AG04449 (cell line): ENCODE measurements at regions not wholly inside any gene's neighbourhood (a gene's known extent, or its start where the extent isn't known, plus 50 kb on each side); places are given as distances from the start of the nearest gene placed in this dataset.

Experiments used
- CTCF ChIA-PET: fragments of 350-600 bp; formaldehyde crosslinking; extraction: SDS; loops from one replicate; lab custom pipeline; 2021; ENCODE audit warnings: antibody characterized with exemption; lab: Yijun Ruan, JAX
- POLR2A ChIA-PET: fragments of 400-600, 350-600 bp; formaldehyde crosslinking; extraction: SDS; loops from one replicate; lab custom pipeline; 2020; ENCODE audit warnings: antibody characterized with exemption, inconsistent platforms; lab: Yijun Ruan, JAX
- DNase-seq: peaks from one replicate; pipeline ENCODE4 v3.0.0-alpha.2; 2010; ENCODE audit warnings: low read depth, low spot score
- H3K4me3 ChIP-seq: 2 replicates; pipeline ENCODE4 v1.5.1; 2011; ENCODE audit warnings: low read depth, mild to moderate bottlenecking, control low read depth, low read length
- CTCF ChIP-seq: IDR thresholded peaks from one replicate; pipeline ENCODE4 v1.5.1; 2011; ENCODE audit warnings: mild to moderate bottlenecking, moderate library complexity, low read length, control low read depth, inconsistent platforms; ENCODE audit not compliant: insufficient read depth; ENCODE audit errors: missing control alignments

DNA sequence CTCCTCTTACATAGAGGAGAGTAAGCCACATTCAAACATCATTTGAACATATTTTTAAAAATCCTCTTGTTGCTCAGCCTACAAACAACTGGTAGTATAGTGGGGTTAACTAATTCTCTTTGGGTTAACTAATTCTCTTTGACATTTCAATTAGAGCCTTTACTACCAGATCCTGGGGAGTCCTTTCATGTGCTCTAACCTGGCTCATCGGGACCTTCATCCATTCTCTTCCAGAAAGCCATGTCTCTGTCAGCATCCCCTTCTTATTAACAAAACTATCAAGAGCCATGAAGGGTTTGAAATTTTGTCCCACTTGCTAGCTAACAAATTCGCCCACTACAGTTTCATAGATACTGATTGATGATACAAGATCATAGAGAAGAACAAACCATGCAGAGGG lies 349.8 kb upstream of the PABPC4L start:
- ChIA-PET POLR2A (no interaction called here), CTCF (no interaction called here)
- TF ChIP-seq CTCF, result no peak
- DNase-seq, result no peak
- H3K4me3 ChIP-seq, result no peak overlapping the region

DNA sequence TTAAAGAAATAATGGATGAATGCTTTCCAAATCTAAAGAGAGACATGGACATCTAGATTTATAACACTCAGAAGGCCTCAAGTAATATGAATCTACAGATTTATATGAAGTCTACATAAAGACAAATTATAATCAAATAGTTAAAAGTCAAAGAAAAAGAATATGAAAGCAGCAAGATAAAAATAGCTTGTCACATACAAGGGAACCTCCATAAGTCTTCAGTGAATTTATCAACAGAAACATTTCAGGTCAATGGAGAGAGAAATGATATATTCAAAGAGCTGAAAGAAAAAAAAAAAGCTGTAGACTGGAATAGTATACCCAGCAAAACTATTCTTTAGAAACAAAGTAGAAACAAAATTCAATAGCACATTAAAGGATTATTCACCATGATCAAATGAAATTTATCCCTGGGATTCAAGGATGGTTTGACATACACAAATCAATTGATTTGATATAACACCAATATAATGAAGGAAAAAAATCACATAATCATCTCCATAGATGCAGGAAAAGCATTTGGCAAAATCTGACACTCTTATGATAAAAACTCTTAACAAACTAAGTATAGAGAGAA lies 346.6 kb upstream of the PABPC4L start:
- TF ChIP-seq CTCF, result no peak
- CTCF ChIA-PET, result no interaction called here
- H3K4me3 ChIP-seq, result no peak overlapping the region
- no peak for DNase-seq
- POLR2A ChIA-PET, result no interaction called here

DNA sequence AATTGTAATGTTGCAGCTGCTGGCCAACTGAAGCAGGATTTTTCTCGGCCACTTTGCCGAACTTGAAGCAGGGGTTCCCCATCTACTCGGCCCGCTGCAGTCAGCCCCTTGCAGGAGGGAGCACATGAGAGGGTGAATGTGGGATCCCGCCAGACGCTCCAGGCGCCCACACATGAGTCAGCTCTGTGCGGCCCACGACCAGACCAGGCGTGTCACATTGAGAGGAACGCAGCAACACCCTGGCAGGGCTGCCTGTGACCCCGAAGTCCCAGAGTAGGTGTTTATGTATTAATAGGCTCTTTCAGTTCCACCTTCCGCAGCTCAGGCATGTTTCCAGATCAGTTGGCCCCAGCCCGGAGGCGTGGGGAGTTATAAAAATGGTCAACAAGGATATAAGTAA lies 344.7 kb upstream of the PABPC4L start:
- ChIA-PET POLR2A (no interaction called here), CTCF (no interaction called here)
- no peak overlapping the region for H3K4me3 ChIP-seq
- DNase-seq, result no peak
- no peak for TF ChIP-seq CTCF

DNA sequence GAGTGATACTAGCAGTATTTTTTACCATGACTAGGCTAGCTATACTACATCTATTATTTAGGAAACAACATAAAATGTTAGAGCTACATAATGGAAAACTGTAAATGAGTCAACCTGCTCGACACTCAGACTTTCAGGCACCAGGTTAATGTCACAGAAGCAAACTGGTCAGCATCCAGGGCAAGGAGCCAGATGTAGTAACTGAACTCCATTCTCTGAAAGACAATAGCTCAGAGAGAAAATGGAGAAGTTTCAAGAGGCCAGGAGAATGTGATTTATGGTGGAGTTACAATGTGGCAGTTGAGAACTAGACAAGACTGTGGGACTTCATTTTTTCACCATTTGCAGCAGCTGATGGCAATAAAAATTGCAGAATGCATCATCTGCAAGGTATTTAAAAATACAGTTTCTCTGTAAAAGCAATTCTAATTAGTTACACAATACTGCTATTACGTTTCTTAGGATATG lies 342.7 kb upstream of the PABPC4L start:
- H3K4me3 ChIP-seq, result no peak overlapping the region
- CTCF ChIA-PET, result no interaction called here
- POLR2A ChIA-PET, result no interaction called here
- no peak for TF ChIP-seq CTCF
- no peak for DNase-seq

- ChIA-PET CTCF (no interaction called here), POLR2A (no interaction called here)
- no peak for TF ChIP-seq CTCF
- no peak for DNase-seq
- H3K4me3 ChIP-seq, result no peak overlapping the region
Observed at GRCh38 chr4:134540588-134540987, 339.0 kb upstream of the PABPC4L start.

DNA sequence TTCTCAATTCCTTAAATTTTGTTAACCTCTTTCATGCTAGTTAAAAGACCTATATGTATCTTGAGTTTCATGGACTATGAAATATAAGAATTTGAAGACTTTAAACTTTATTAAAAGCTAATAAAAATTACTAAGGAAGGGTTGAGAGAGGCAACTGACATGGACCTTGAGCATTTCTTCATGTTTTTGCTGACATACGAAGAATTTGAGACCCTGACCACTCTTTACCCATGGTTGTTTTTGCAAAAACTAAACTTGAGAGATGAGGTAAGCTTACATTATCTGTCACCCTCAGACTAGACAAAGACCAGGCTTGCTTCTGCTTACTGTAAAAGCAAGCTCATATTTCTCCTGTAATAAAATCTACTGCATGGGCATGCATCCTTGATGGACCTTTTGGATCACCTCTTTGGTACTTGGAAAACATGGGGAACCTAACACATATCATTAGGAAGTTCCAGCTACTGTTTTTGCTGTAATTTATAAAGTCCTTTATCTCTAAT lies 338.2 kb upstream of the PABPC4L start:
- ChIA-PET CTCF (no interaction called here), POLR2A (no interaction called here)
- TF ChIP-seq CTCF, result no peak
- H3K4me3 ChIP-seq, result no peak overlapping the region
- DNase-seq, result no peak
